ENCODE measurements at regions not wholly inside any gene's neighbourhood (a gene's known extent, or its start where the extent isn't known, plus 50 kb on each side); places are given as distances from the start of the nearest gene placed in this dataset.

DNA sequence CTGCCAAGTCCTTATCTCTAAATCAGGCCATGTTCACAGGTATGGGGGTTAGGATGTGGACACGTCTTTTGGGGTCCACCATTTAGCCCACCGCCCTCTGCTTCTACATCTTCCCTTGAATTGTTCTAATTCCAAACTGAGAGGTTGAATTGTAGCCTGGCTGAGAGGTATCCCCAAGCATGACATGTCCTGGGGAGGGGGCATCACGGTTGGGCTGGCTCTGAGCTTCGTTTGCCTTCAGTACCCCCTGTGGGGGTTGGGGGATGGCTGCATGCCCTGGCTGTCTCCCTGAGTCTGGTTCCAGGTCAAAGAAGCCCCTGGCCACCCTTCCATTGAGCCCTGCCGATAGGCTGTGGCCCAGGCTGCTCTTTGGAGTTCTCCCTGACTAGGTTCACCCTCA is 204.6 kb downstream of the GLRX3 start:
- DNase-seq = no peak
- in situ Hi-C loops (cut with MboI; ENCODE audit: low sequenced_read_pairs in 4 of 4) = no loop called here
- Histone ChIP-seq H3K27me3 (no peaks in the 10 kb centered on the region), H3K27ac (no peak overlapping the region), H3K4me3 (no peak overlapping the region), H3K9me3 (no peaks in the 10 kb centered on the region), H3K36me3 (no peaks in the 10 kb centered on the region), H3K4me1 (peaks cover 8% of the 10 kb centered on the region in 2 donors)
- intact Hi-C loops (cut with DNase I; ENCODE audit: low total_unique reads) = no loop called here
- TF ChIP-seq, protein P1, sequence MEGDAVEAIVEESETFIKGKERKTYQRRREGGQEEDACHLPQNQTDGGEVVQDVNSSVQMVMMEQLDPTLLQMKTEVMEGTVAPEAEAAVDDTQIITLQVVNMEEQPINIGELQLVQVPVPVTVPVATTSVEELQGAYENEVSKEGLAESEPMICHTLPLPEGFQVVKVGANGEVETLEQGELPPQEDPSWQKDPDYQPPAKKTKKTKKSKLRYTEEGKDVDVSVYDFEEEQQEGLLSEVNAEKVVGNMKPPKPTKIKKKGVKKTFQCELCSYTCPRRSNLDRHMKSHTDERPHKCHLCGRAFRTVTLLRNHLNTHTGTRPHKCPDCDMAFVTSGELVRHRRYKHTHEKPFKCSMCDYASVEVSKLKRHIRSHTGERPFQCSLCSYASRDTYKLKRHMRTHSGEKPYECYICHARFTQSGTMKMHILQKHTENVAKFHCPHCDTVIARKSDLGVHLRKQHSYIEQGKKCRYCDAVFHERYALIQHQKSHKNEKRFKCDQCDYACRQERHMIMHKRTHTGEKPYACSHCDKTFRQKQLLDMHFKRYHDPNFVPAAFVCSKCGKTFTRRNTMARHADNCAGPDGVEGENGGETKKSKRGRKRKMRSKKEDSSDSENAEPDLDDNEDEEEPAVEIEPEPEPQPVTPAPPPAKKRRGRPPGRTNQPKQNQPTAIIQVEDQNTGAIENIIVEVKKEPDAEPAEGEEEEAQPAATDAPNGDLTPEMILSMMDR (IDR thresholded peaks at IDR 0.05 in 4 of 5, conservative IDR thresholded peaks at IDR 0.05 in 1 of 5) = no peak
- no peak for TF ChIP-seq POLR2A (IDR thresholded peaks at IDR 0.05)
- no peak for ATAC-seq

DNA sequence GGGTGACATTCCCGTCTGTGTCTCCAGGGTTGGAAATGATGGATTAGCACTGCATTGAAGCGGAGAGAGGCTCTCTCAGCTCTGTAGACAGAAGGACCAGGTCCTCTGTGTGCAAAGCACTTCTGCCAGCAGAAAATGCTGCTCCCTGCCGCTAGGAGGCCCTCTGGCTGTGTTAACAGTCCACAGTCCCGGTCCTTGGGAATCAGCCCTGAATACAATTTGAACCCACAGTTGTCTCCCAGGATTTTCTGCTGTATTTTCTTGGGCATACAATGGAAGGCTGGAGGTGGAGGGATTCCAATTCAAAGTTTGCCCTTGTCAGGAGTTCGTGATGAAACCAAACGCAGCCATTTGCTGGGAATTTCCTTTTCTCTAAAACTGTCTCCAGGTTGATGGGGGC is 205.2 kb downstream of the GLRX3 start:
- Histone ChIP-seq H3K27ac (no peak overlapping the region), H3K36me3 (no peaks in the 10 kb centered on the region), H3K4me1 (peaks cover 8% of the 10 kb centered on the region in 2 donors), H3K4me3 (no peak overlapping the region), H3K9me3 (no peaks in the 10 kb centered on the region), H3K27me3 (no peaks in the 10 kb centered on the region)
- intact Hi-C loops (cut with DNase I; ENCODE audit: low total_unique reads) = no loop called here
- no peak for TF ChIP-seq POLR2A (IDR thresholded peaks at IDR 0.05)
- in situ Hi-C loops (cut with MboI; ENCODE audit: low sequenced_read_pairs in 4 of 4) = no loop called here
- DNase-seq = no peak
- no peak for ATAC-seq

DNA sequence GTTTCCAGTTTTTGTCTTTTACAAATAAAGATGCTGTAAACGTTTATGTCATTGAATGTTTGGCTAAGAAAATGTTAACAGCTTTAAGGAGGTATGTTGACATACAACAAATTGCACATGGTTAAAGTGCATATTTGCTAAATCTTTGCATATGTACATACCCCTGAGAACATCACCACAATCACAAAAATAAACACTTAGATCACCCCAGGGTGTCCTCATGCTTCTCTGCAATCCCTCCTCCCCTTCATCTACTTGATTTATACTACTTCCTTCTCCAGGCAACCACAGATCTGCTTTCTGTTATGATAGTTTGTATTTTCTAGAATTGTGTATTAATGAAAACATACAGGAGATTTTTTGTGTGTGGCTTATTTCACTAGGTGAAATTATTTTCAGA is 209.5 kb downstream of the GLRX3 start:
- no peak for ATAC-seq
- Histone ChIP-seq H3K9me3 (no peaks in the 10 kb centered on the region), H3K4me3 (no peak overlapping the region), H3K27ac (no peak overlapping the region), H3K27me3 (no peaks in the 10 kb centered on the region), H3K36me3 (no peaks in the 10 kb centered on the region), H3K4me1 (no peaks in the 10 kb centered on the region)
- DNase-seq = no peak
- in situ Hi-C loops (cut with MboI; ENCODE audit: low sequenced_read_pairs in 4 of 4) (no loop called here), intact Hi-C loops (cut with DNase I; ENCODE audit: low total_unique reads) (no loop called here)
- TF ChIP-seq POLR2A (IDR thresholded peaks at IDR 0.05) = no peak
- TF ChIP-seq, protein P1 (IDR thresholded peaks at IDR 0.05 in 4 of 5, conservative IDR thresholded peaks at IDR 0.05 in 1 of 5) = no peak

DNA sequence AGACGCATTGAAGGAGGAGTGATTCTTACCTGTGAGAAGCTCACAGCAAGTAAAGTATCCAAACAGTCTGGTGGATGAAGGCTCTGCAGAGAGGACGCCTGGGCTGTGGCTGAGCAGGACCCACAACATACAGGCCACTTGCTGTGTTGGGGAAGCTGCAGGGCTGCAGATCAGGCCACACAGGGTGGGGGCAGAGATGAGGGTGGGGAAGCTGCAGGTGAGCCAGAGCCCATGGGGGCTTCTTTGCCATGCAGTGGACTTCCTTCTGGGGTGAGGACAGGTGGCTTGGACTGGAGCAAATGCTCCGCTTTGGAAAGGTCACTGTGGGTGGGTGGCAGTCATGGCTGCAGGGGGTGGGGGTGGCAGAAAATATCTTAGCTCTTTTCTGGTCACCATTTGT is 214.8 kb downstream of the GLRX3 start:
- Histone ChIP-seq H3K36me3 (no peaks in the 10 kb centered on the region), H3K9me3 (no peaks in the 10 kb centered on the region), H3K27ac (no peak overlapping the region), H3K4me3 (no peak overlapping the region), H3K4me1 (no peaks in the 10 kb centered on the region), H3K27me3 (no peaks in the 10 kb centered on the region)
- DNase-seq (no peak), ATAC-seq (no peak)
- intact Hi-C loops (cut with DNase I; ENCODE audit: low total_unique reads) = no loop called here
- TF ChIP-seq POLR2A (IDR thresholded peaks at IDR 0.05) = no peak
- TF ChIP-seq, protein P1 (IDR thresholded peaks at IDR 0.05 in 4 of 5, conservative IDR thresholded peaks at IDR 0.05 in 1 of 5) = no peak
- in situ Hi-C loops (cut with MboI; ENCODE audit: low sequenced_read_pairs in 4 of 4) = no loop called here

DNA sequence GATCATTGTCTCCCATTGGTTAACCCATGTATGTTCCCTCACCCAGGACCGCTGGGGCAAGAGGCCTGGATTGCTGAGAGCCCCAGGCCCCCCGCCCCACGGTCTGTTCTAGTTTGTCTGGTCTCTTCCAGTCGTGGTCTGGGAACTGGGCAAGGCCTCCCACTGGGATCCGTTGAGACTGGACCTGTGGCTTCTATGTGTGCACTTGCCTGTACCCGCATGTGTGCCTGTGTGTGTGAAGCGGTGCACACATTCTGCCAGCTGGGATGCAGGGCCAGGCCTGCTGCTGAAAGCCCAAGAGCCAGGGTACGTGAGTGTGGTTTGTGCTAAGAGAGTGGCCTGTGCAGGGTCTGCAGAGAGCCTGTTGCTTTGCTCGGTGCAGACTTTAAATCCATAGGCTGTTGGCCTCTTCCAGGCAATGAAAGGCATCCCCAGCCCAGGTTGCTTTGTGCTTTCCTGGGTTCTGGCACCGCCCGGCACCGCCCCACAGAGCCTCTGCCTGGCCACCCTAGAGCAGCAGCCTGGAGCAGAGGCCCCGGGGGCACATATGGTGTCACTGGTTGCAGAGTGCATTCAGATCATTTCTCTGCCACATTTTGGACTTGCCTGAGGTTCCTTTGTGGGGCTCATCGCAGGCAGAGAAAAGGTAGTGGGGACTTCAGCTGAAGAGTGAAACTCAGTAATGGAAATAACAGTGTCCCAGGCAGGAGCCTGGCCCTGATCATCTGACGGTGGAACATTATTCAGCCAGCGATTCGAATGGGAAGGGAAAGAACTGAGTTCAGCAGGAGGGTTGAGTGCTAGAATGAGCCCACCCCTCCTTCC is 215.5 kb downstream of the GLRX3 start:
- TF ChIP-seq POLR2A (IDR thresholded peaks at IDR 0.05) = no peak

DNA sequence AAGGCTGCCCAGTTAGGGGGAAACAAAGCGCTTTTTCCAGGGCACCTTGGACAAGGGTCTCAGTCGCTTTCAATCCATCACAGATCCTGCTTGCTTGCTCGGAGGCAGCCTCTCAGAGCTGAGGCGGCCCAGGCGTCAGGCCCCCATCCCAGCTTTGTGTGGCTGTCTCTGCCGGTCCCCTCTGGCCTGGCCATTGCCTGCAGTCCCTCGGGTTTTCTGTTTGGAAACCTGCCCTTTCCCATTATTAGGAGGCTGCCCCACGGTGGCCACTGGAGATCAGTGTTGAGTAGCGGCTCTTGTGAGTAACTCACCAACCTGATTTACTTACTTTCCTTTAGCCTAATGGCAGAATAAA is 216.1 kb downstream of the GLRX3 start:
- intact Hi-C loops (cut with DNase I; ENCODE audit: low total_unique reads) (no loop called here), in situ Hi-C loops (cut with MboI; ENCODE audit: low sequenced_read_pairs in 4 of 4) (no loop called here)
- Histone ChIP-seq H3K4me3 (no peak overlapping the region), H3K9me3 (no peaks in the 10 kb centered on the region), H3K4me1 (no peaks in the 10 kb centered on the region), H3K27me3 (no peaks in the 10 kb centered on the region), H3K27ac (no peak overlapping the region), H3K36me3 (no peaks in the 10 kb centered on the region)
- DNase-seq (no peak), ATAC-seq (no peak)
- TF ChIP-seq POLR2A (IDR thresholded peaks at IDR 0.05) = no peak
- TF ChIP-seq, protein P1 (IDR thresholded peaks at IDR 0.05 in 4 of 5, conservative IDR thresholded peaks at IDR 0.05 in 1 of 5) = no peak

More for the DNA sequence above, 215.5 kb downstream of the GLRX3 start:
- Histone ChIP-seq H3K36me3 (no peaks in the 10 kb centered on the region), H3K27me3 (no peaks in the 10 kb centered on the region), H3K4me3 (no peak overlapping the region), H3K27ac (no peak overlapping the region), H3K9me3 (no peaks in the 10 kb centered on the region), H3K4me1 (no peaks in the 10 kb centered on the region)
- DNase-seq (no peak), ATAC-seq (no peak)
- intact Hi-C loops (cut with DNase I; ENCODE audit: low total_unique reads) = no loop called here
- in situ Hi-C loops (cut with MboI; ENCODE audit: low sequenced_read_pairs in 4 of 4) = no loop called here
